Fibroblast of skin of left biceps (primary cell): ENCODE measurements at regions not wholly inside any gene's neighbourhood (a gene's known extent, or its start where the extent isn't known, plus 50 kb on each side); places are given as distances from the start of the nearest gene placed in this dataset.
A peak's percentile ranks its signal among the peaks of the same experiment; 100 is the strongest.

Experiments
- DNase-seq, 2 experiments: peaks; one replicate each; pipeline ENCODE4 v3.0.0-alpha.2; 2013; ENCODE audit warnings: low read depth in 2 of 2

DNA sequence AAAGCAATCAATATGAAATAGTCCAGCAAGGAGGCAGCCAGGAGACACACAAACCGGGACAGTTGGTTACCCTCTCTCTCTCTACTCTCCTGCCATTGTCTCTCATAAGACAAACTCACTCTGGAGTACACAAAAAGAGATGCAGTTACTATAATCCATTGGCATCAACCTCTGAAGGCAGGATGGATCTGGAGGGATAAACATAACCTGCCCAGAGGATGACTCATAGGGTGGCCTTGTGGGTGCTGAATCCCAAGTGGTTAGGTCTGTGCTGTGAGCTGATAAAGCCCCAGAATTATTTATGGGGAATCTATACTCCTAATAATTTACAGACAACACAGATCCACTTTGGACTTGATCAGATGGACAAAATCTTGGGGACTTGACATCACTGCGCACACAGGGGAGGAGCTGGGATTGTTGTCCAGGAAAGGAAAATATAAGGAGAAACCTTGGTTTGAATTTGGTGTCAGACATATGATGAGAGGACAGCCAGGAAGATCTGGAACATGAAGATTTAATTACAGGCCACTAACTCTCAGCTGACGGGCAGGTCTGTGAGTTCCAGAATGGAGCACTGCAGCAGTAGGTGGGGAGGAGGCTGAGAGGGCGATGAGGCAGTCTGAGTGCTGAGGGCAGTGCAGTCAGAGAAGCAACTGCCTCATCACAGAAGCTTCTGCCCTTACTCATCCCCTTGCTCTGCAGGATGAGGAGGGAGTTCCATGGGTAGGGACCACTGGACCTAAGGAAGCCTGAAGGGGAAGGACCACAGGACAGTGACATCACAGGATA, 113.9 kb upstream of the PRSS58 start:
- DNase-seq, result no peak

DNA sequence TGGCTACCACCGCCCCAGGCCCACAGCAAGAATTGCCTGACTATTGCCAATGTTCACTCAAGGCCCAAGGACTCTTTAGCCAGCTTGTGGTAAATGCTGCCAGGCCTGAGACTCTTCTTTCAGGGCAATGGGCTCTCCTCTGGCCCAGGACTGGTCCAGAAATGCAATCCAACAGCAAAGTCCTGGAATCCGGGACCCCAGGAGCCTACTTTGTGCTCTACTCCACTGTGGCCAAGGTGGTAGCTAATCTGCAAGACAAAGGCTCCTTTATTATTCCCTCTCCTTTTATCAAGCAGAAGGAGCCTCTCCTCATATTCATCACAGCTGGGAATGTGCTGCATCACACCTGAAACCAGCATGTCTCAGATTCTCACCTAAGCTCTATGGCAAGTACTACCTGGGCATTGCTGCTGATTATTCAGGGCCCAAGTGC, 107.6 kb upstream of the PRSS58 start:
- no peak for DNase-seq

DNA sequence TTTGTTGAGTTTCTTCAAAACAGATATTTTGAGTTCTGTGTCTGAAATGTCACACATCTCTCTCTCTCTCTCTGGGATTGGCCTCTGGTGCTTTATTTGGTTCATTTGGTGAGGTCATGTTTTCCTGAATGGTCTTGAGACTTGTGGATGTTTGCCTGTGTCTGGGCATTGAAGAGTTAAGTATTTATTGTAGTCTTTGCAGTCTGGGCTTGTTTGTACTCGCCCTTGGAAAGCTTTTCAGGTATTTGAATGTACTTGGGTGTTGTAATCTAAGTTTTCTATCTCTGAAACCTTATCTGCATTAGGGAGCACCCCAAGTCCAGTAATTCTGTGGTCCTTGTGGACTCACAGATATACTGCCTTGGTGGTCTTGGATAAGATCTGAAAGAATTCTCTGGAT, 106.7 kb upstream of the PRSS58 start:
- DNase-seq, result no peak

DNA sequence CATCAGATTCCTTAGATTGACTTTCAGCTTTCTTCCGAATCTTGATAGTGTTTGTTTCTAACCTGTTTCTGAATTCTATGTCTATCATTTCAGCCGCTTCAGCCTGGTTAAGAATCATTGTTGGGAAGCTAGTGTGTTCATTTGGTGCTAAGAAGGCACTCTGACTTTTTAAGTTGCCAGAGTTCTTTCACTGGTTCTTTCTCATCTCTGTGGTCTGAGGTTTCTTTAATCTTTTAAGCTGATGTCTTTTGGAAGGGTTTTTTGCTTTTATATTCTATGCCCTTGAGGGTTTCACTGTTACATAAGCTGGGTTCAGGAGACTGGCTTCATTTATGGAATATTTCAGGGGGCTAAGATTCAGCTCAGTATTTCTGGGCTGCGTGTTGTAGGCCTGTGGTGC, 104.5 kb upstream of the PRSS58 start:
- DNase-seq, result no peak

DNA sequence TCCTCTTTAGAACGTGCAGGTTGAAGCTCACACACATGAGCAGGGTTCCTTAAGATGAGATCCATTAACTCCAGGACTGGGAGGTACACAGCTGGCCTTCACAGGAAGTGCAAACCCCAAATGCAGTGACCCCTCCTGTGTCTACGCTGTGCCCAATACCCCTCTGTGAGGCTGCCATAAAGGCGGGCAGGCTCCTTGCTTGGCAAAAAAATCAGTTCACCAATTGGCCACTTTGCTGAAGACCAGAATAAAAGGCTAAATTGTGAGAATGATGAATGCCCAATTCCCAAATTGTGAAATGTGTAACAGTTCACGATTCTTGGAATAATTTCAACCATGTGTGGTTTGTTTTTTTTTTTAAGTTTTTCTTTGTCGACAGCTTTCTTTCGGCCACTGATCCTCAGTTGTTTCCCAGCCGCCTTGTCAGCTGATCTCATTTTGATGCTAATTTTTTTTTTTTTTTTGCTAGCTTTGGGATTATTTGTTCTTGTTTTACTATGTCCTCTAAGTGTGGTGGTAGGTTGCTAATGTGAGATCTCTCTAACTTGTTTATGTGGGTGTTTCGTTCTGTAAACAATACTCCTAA, 101.9 kb upstream of the PRSS58 start:
- DNase-seq, result no peak

DNA sequence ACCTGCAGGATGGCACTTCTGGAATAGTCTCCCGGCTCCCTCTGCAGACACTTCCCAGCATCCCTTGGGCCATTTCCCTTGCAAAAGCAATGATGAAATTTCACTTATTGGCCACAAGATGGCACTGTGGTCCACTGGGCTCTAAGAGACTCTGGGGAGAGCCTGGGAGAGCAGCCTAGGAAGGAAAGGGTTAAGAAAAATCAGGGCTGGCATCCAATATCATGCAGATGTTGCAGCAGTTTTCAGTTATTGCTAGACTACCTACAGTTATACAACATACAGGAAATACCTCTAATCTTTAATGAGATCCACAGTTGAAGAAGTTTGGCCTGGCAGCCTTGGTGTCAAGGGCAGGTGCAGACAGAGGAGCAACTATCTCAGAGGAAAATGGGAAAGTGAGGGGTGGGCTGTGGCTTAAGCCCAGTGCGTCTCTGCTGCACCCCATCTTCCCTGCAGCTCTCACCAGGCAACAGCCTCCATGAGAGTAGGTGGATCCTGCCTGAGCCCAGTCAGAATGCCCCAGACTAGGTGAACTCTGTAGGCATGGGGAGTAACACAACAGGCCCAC, 100.2 kb upstream of the PRSS58 start:
- DNase-seq, result peak; percentile 45

DNA sequence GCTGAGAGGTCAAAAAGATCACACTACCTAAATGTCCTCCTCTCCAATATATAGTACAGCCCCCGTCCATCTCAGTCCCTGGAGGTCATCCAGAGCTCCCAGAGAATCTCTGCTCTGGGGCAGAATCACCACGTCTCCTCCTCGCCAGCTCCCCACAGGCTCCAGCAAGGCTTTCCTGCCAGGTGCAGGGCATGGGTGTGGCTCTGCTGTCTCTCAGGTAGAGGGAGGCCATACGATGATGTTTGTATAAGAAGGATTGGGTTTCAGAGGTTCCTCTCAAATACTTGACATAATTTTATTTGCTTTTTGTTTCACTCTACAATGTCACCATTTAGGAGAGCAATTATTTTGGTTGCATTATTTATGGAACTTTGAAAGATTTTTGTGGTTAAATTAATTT, 98.3 kb upstream of the PRSS58 start:
- DNase-seq, result no peak

DNA sequence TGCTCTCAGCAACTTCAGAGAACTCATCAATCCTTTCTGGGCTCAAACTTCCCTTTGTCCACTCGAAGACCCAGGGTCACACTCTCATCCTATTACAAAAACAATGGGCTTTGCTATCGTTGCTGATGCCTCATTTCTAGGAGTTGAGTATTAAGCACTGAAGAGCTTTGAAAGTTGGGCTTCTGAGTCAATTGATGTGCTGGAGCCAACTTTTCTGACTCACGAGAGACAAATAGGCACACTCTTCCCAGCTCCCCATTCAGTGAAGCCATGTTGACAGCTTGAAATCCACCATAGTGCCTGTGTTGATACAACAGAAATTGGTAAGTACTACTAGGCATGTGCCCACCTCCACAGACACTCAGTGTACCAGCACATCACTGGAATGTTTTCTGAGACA, 97.5 kb upstream of the PRSS58 start:
- DNase-seq, result no peak

DNA sequence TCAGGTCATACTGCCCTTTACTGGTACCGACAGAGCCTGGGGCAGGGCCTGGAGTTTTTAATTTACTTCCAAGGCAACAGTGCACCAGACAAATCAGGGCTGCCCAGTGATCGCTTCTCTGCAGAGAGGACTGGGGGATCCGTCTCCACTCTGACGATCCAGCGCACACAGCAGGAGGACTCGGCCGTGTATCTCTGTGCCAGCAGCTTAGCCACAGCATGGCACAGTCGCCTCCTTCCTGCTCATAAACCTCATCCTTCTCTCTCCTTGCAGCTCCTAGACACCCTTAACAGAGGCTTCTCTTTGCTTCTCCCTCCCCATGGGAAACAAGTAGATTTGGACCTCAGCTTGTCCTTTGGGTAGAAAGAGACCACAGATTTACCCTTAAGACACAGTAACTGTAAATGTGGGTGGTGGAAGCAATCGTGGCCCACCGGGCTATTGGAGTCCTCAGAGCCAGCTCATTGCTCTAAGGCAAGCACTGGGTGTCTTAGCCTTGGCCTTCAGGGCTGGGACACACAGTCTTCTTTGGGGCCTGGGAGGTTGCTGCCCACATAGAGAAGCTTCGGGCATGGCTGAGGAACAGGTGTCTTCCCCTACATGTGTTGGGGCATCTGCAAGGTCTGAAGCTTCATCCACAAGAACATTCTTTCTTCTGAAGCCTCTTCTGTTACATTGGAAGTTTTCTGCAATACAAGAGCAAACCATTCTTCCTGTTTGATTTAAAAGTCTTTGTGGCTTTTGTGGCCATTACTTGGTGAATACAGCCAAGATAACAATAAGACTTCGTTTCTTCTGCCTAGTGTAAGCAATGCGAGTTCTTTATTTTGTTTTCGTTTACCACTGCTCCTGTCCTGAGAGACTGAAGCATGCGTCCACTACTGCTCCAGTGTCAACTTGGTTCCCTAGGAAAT, 95.5 kb upstream of the PRSS58 start:
- no peak for DNase-seq

DNA sequence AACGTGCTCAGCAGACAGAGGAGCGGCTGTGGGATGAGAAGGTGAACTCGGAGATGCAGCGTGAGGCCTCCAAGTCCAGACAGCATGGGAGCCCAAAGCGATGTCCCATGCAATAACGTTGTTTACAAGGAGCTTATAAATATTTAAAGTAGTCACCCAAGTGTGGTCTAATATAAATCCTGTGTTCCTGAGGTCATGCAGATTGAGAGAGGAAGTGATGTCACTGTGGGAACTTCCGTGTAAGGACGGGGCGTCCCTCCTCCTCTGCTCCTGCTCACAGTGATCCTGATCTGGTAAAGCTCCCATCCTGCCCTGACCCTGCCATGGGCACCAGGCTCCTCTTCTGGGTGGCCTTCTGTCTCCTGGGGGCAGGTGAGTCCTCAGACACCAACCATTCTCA, 94.7 kb upstream of the PRSS58 start:
- DNase-seq, result no peak

DNA sequence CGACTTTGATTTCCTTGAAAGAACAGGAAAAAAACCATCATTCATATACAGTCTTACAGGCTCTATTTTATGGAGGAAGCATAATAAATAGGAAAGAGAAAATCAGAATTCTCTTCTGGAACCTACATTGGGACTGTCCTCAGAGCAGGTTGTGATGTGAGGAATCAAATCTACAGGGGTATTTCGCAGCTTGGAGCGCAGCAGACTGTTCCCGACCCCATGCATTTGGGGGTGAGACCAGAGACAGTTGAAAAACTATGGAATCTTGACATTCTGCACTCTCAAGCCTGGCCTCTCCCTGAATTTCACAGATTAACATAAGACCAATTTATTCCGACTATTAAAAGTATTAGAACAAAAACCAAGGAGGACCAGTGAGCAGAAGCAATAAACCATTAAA, 93.3 kb upstream of the PRSS58 start:
- no peak for DNase-seq

DNA sequence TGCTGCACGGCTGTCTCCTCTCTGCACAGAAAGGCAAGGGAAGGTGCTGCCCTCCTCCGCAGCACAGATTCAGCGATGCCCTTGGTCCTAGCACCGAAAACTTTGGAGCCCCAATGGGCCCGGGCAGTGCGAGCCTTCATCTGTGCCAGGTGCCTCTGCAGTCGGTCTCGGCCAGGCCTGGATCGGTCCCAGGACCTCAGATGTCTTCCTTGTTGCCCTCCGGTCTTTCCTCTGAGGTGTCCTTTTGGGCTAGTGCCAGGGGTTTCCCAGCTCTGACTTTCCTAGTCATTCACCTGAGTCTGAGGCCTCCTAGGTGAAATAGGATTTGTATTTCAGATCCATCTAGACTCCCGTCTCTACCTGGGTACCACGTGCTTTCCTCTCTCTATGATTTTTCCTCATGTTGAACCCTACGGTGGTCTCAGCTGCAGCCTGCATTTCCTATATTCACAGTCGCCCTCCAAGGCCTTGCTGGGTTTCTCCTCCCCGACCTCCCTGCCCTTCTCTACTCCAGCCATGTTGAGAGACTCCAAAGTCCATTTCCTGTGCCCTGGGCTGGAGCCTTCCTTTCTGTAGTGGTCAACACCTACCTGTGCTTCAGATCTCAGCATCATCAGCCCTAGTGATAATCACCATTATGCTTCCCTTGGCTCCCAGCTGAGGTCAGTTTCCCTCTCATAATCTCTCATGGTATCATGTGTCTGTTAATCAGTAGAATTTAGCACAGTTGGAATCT, 92.0 kb upstream of the PRSS58 start:
- DNase-seq, result no peak

DNA sequence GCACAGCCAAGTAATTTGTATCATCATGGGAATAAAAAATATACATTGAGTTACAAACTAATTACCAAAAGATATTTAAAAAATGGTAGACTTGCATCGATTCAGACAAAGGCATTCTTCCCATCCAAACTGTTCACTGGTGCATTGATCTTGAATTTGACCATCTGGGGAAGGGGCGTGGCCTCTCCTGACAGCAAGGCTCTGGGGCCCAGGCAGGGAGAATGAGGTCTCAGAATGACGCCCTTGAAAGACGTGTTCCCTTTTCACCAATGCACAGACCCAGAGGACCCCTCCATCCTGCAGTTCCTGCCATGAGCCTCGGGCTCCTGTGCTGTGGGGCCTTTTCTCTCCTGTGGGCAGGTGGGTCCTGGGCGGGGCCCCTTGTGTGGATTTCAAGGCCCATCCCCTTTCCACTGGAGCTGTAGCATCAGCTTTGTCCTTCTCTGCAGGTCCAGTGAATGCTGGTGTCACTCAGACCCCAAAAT, 91.1 kb upstream of the PRSS58 start:
- DNase-seq, result no peak

DNA sequence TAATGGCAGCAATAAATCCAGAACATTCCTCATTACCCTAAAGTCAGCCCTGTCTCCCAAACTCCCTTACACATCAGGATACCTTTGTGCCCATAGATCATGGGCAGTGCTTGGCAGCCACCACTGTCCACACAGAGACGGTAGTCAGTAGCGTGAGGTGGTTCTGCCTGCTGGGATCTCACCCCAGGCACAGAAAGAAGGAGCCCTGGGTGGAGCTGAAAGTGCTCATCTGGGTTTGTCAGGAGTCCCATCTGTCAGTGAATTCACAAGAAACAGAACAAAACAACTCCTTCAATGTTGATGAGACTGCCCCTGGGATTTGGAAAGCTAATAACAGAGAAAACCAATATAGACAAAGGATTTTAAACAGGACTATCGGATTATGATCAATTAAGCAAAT, 90.2 kb upstream of the PRSS58 start:
- DNase-seq, result no peak

DNA sequence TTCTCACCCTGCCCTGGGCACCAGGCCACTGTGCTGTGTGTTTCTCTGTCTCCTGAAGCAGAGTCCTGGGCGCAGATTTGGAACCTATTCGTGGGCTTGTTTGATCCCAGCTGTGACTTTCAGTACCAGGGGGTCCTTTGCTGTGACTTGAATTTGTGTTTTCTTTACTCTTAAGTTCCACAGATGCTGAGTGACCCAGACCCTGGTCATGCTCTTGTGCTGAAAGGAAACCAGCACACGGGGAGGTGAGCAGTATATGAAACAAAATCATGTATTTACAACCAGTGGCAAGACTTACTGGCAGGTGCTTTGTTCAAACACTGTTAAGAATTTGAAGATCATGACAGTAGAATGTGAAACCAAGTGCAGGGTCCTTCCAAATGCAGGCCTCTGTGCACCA, 89.2 kb upstream of the PRSS58 start:
- no peak for DNase-seq

DNA sequence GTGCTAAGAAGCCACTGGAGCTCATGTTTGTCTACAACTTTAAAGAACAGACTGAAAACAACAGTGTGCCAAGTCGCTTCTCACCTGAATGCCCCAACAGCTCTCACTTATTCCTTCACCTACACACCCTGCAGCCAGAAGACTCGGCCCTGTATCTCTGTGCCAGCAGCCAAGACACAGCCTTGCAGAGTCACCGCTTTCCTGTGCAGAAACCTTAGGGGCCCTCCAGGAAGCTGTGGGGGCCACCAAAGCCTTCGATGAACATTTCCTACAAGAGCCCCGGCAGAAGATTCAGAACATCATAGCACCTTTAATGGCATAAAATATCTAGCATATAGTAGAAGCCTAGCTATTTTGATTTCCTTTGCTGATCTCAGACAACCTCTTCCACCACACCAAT, 88.0 kb upstream of the PRSS58 start:
- no peak for DNase-seq

DNA sequence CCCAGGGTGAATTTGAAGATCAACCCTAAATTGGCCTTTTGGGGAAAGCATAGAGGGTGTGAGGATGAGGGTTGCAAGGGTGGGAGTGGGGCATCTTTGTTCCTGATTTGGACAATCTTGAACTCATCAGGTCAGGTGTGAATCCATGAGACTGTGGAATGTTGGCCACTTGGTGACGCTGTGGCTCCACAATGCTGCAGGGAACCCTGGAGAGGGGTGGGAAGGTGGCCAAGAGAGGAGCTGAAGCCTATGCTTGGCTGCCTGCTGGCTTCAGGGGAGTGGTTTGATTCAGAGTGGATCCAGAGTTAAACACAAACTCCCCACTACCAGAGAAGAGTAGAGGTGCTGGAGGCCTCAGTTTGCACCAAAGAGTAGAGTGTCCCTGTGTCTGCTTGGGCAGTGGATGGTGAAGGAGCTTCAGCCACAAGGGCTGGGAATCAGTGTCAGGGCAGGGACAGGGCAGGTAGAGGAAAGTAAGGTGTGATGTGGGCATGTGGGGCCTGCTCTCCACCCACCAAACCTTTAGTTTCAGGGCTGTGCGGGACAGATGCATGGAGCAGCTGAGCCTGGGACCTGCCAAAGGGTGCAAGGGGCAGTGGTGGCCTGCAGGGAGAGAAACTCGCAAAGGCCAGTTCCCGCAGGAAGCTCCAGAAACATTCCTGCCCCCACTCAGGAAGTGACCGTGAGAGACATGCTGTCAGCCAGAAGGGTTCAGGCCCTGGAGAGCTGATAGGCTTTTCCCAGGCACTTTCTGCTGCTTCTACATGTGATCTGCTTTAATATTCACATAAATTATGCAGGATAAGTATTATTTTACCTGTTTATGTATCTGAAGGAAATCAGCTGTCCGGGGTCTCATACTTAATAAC, 81.0 kb upstream of the PRSS58 start:
- no peak for DNase-seq

DNA sequence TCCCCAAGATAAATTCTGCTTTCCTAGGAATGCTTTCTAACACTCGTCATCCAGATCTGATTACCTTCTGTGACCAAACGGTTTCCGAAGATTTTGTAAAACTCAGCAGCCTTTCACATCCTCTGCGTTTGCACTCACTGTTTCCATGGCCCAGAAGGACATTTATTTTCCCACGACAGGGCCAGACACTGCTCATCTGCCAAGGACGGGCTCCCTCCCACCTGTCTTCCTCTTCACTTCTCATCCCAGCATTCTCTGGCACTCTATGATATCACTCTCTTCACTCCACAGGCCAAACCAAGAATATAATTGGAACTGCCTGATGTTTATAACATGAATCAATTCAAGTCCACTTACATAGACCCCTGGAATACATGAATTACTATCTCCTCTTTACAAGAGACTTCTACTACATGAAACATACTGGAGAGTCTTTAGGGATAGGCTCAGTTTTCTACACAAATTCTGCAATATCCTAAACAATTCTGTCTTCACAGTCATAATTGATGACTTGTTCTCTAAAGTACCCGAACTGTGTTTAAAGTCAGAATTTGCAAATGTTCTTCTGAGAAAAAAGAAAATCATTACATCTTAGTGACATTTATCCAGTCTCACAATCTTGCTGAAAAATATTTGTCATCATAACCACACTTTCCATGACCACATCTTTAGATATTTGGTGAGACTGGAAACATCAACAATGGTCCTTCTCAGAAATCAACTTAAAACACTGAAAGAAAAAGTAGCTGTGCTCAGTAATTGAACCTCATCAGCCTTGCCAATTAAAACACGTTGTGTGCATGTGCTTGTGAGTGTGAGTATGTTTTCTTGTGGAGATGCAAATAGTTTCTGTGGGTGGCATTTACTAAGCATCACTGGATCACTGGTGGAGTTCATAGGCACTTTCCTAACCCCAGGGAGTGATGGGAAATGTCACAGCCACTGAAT, 79.5 kb upstream of the PRSS58 start:
- DNase-seq, result no peak

DNA sequence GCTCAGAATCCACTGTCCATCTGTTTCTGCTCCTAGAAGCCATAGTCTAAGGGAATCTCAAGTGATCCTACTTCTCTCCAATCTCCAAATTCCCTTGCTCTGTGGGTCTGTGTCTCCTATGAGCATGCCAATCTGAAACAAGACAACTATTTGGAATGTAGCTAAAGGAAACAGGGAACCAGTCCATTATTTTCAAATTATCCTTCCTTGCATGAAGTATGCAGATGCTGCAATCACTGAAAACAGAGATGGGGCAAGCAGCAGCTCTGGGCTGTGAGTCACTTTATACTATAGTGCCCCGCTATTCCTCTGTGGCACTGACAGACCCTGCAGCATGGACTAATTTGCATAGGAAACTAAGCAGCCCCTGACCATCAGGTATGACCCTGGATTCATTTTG, 76.9 kb upstream of the PRSS58 start:
- no peak for DNase-seq
